Sciatic nerve (tissue), 2 donors: ENCODE measurements at regions not wholly inside any gene's neighbourhood (a gene's known extent, or its start where the extent isn't known, plus 50 kb on each side); places are given as distances from the start of the nearest gene placed in this dataset.

Experiments used
- ATAC-seq: fragments of 200-7000 bp; cut with Tn5 transposase; one replicate; pipeline ENCODE4 v1.9.1; 2020; ENCODE audit warnings: mild to moderate bottlenecking, moderate library complexity
- DNase-seq: peaks from one replicate; pipeline ENCODE4 v3.0.0-alpha.2; 2020; ENCODE audit warnings: low spot score
- intact Hi-C: fragments of 100-400 bp; cut with DNase I; formaldehyde crosslinking; loops from one replicate; pipeline ENCODE4 v1.14.2; 2022
- donor health status: DM: no; HTN: no; CAD: no.
- donor health status: DM: no; HTN: no; CAD: no.

GRCh38 chr12:67449591-67450052, 180.5 kb downstream of the CAND1 start:
- intact Hi-C loops = no loop called here
- no peak for ATAC-seq
- DNase-seq = no peak

GRCh38 chr12:67450441-67450840, 181.3 kb downstream of the CAND1 start:
- ATAC-seq = no peak
- intact Hi-C loops = no loop called here
- DNase-seq = no peak

GRCh38 chr12:67451206-67451605, 182.0 kb downstream of the CAND1 start:
- intact Hi-C loops = no loop called here
- DNase-seq (no peak), ATAC-seq (no peak)

- ATAC-seq (peak; percentile 56), DNase-seq (no peak)
- intact Hi-C loops = no loop called here
Measured at GRCh38 chr12:67452119-67452805, 183.1 kb downstream of the CAND1 start.

GRCh38 chr12:67453191-67453590, 184.0 kb downstream of the CAND1 start:
- intact Hi-C loops = no loop called here
- DNase-seq = no peak
- no peak for ATAC-seq

GRCh38 chr12:67455236-67455635, 186.1 kb downstream of the CAND1 start:
- no peak for DNase-seq
- no peak for ATAC-seq
- intact Hi-C loops = no loop called here

- DNase-seq = no peak
- peak; percentile 50 for ATAC-seq
- intact Hi-C loops = no loop called here
Measured at GRCh38 chr12:67456431-67456901, 187.3 kb downstream of the CAND1 start.

GRCh38 chr12:67457136-67457535, 188.0 kb downstream of the CAND1 start:
- DNase-seq (no peak), ATAC-seq (peak; percentile 4)
- intact Hi-C loops = no loop called here

GRCh38 chr12:67457778-67458665, 188.9 kb downstream of the CAND1 start:
- intact Hi-C loops = no loop called here
- ATAC-seq = peak; percentile 78
- no peak for DNase-seq

GRCh38 chr12:67459173-67459572, 189.4 kb upstream of the DYRK2 start:
- ATAC-seq (peak; percentile 17), DNase-seq (no peak)
- intact Hi-C loops = no loop called here

- no peak for DNase-seq
- intact Hi-C loops = no loop called here
- ATAC-seq = no peak
Measured at GRCh38 chr12:67459578-67459977, 189.0 kb upstream of the DYRK2 start.

- intact Hi-C loops = no loop called here
- no peak for ATAC-seq
- no peak for DNase-seq
Measured at GRCh38 chr12:67460388-67460787, 188.2 kb upstream of the DYRK2 start.

GRCh38 chr12:67468549-67469245, 179.8 kb upstream of the DYRK2 start:
- no peak for DNase-seq
- no peak for ATAC-seq
- intact Hi-C loops = no loop called here

GRCh38 chr12:67469666-67470065, 178.9 kb upstream of the DYRK2 start:
- ATAC-seq (no peak), DNase-seq (no peak)
- intact Hi-C loops = no loop called here

- DNase-seq = no peak
- intact Hi-C loops = no loop called here
- no peak for ATAC-seq
Measured at GRCh38 chr12:67471810-67472209, 176.7 kb upstream of the DYRK2 start.

GRCh38 chr12:67472539-67472938, 176.0 kb upstream of the DYRK2 start:
- no peak for DNase-seq
- intact Hi-C loops = no loop called here
- ATAC-seq = peak; percentile 74

GRCh38 chr12:67474934-67475620, 173.5 kb upstream of the DYRK2 start:
- intact Hi-C loops = no loop called here
- DNase-seq (no peak), ATAC-seq (no peak)

- ATAC-seq (no peak), DNase-seq (no peak)
- intact Hi-C loops = no loop called here
Measured at GRCh38 chr12:67475725-67476124, 172.8 kb upstream of the DYRK2 start.

- DNase-seq (no peak), ATAC-seq (peak; percentile 39)
- intact Hi-C loops = no loop called here
Measured at GRCh38 chr12:67477681-67478265, 170.8 kb upstream of the DYRK2 start.
